ENCODE measurements at regions not wholly inside any gene's neighbourhood (a gene's known extent, or its start where the extent isn't known, plus 50 kb on each side); places are given as distances from the start of the nearest gene placed in this dataset.
"Not testable (repeated sequence)": the region's sequence is repeated elsewhere in the genome, so short reads cannot be mapped to it uniquely, and the experiment has no call there.

DNA sequence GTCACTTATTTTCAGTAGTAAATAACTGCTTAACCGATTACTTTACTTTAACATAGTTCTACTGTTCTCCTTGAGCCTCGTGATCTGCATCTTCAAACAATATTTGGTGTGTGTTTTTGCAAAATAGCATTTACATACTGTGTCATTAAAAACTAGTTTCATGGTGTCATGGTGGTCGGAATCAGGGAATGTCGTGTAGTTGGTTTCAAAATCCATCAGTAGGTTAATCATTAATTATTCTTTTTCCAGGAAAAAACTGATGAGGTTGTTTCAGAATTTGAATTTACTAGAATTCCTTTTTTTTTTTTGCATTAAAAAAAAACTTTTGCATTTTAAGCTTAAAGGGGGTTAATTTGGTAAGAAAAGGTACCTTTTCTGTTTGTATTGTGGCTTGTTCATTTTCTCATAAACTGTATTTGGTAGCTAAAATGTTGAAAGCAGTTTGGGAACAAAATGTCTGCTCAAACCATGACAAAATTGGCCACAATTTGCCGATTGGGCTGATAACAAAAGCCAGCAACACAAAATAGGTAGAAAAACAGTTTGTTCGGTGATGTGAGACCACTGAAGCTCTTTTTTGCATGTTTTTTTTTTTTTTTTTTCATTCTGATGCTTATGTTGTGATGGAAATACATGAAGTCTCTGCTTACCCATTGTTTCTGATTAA is 234.9 kb upstream of the PLGLB2 start:
- peaks cover 52% of the 10 kb centered on the region for H3K4me1 Mint-ChIP-seq (ENCODE audit: low read depth)
- H3K27ac Mint-ChIP-seq = peak overlapping the region; percentile 89
- H3K36me3 Mint-ChIP-seq (ENCODE audit: low read depth) = peaks cover 10% of the 10 kb centered on the region
- H3K4me3 Mint-ChIP-seq = peak overlapping the region; percentile 62
- not testable (repeated sequence) for H3K27me3 Mint-ChIP-seq, H3K9me3 Mint-ChIP-seq

DNA sequence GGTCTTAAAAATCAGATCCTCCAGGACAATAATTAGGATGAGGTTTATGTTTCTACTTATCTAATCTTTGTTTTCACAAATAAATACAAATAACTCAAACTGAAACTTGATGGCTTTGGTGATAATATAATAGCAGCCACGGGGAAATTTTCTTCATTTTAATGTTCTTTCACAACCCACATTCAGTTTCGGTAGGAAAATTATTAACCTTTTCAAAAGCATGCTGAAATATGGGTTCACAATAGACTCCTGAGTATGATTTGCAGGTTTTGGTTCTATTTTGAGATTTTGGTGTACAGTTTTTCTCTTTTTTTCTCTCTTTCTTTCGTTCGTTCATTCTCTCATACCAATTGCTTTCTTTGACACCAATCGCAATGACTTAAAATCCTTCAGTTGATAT is 233.9 kb upstream of the PLGLB2 start:
- H3K9me3 Mint-ChIP-seq, H3K4me3 Mint-ChIP-seq, H3K27me3 Mint-ChIP-seq, H3K27ac Mint-ChIP-seq: not testable (repeated sequence)
- Mint-ChIP-seq H3K36me3 (ENCODE audit: low read depth) (peaks cover 17% of the 10 kb centered on the region), H3K4me1 (ENCODE audit: low read depth) (peaks cover 49% of the 10 kb centered on the region)

- not testable (repeated sequence) for H3K4me3 Mint-ChIP-seq, H3K27ac Mint-ChIP-seq, H3K27me3 Mint-ChIP-seq, H3K9me3 Mint-ChIP-seq
- Mint-ChIP-seq H3K36me3 (ENCODE audit: low read depth) (peaks cover 17% of the 10 kb centered on the region), H3K4me1 (ENCODE audit: low read depth) (peaks cover 52% of the 10 kb centered on the region)
Measured at GRCh38 chr2:87514515-87514914, 233.4 kb upstream of the PLGLB2 start.

- Mint-ChIP-seq H3K36me3 (ENCODE audit: low read depth) (peaks cover 17% of the 10 kb centered on the region), H3K4me1 (ENCODE audit: low read depth) (peaks cover 55% of the 10 kb centered on the region)
Measured at GRCh38 chr2:87515226-87515625, 232.7 kb upstream of the PLGLB2 start.

GRCh38 chr2:87515875-87516274 is 232.0 kb upstream of the PLGLB2 start:
- not testable (repeated sequence) for H3K4me3 Mint-ChIP-seq, H3K27me3 Mint-ChIP-seq, H3K27ac Mint-ChIP-seq

More at GRCh38 chr2:87515226-87515625, 232.7 kb upstream of the PLGLB2 start:
- Mint-ChIP-seq H3K27ac (peak overlapping the region; percentile 96), H3K4me3 (peak overlapping the region; percentile 67)
- H3K9me3 Mint-ChIP-seq, H3K27me3 Mint-ChIP-seq: not testable (repeated sequence)

DNA sequence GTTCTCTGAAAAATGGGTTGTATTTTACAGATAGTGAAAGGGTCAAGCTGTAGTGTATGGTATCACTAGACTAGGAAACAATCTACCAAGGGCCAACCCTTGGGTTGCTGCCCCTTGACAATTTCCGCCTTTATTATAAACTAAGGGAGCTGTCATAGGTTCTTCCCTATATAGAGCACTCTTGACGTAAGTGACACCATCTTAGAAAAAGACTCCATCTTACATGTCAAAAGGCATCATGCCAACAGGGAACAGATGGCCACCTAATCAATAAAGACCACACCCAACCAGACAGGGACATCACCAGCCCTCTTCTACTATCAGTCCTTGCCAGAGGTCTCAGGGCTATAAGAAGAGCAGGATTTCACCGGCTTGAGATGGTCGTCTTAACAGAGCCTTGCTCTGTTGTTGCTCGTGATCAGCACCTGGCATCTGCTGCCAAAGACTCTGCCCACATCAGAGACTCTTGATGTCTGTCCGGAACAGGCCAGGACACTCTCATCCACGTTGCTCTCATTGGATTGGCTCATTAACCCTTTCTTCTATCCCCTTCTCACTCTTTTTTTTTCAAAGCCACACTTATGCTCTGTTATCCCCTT is 231.4 kb upstream of the PLGLB2 start:
- Mint-ChIP-seq H3K4me3 (peak overlapping the region; percentile 47), H3K4me1 (ENCODE audit: low read depth) (peaks cover 57% of the 10 kb centered on the region), H3K36me3 (ENCODE audit: low read depth) (peaks cover 17% of the 10 kb centered on the region), H3K27ac (peak overlapping the region; percentile 94)
- not testable (repeated sequence) for H3K27me3 Mint-ChIP-seq, H3K9me3 Mint-ChIP-seq

More at GRCh38 chr2:87515875-87516274, 232.0 kb upstream of the PLGLB2 start:
- not testable (repeated sequence) for H3K9me3 Mint-ChIP-seq
- Mint-ChIP-seq H3K4me1 (ENCODE audit: low read depth) (peaks cover 55% of the 10 kb centered on the region), H3K36me3 (ENCODE audit: low read depth) (peaks cover 17% of the 10 kb centered on the region)

DNA sequence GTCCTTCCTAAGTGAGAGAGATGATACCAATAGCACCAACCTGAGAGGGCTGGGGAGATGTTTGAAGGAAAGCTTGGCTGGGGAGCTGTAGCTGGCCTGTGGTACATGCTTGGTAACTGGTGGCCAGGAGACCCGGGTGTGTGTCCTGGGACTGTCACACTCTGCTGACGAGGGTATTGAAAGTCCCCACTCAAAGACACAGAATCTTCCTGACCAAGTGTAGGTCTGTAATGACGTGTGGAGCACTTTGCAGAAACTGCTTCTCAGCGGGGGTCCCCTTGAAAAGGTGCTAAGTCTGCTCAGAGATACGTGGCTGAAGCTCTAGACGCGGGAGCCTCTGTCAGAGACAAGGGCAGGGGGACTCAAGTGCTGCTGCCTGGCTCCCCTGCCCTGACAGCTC is 230.4 kb upstream of the PLGLB2 start:
- H3K27me3 Mint-ChIP-seq, H3K9me3 Mint-ChIP-seq: not testable (repeated sequence)
- H3K4me1 Mint-ChIP-seq (ENCODE audit: low read depth) = peaks cover 65% of the 10 kb centered on the region
- peak overlapping the region; percentile 44 for H3K4me3 Mint-ChIP-seq
- H3K27ac Mint-ChIP-seq = peak overlapping the region; percentile 94
- H3K36me3 Mint-ChIP-seq (ENCODE audit: low read depth) = peaks cover 25% of the 10 kb centered on the region

GRCh38 chr2:87518066-87518465 is 229.8 kb upstream of the PLGLB2 start:
- H3K4me3 Mint-ChIP-seq = peak overlapping the region; percentile 37
- H3K9me3 Mint-ChIP-seq = not testable (repeated sequence)

DNA sequence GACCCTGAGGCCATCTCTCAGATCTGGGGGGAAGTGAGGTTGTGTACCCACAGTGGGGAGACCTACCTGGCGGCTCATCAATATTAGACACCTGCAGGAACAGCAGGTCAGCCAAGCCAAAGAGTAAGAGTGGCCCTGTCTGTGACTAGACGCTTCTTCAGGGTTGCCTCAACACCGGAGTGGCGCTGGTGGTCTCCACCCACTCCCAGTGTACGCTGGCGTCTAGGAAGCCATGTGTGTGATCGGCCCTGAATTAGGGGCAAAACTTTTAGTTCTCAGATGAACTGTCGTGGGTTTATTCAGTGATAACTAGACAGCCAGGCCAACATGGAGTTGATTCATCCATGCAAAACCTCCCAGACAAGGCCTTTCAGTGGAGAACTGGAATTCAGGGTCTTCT is 229.3 kb upstream of the PLGLB2 start:
- H3K36me3 Mint-ChIP-seq (ENCODE audit: low read depth) = peaks cover 35% of the 10 kb centered on the region
- not testable (repeated sequence) for H3K9me3 Mint-ChIP-seq, H3K27me3 Mint-ChIP-seq
- peak overlapping the region; percentile 92 for H3K27ac Mint-ChIP-seq
- H3K4me3 Mint-ChIP-seq = peak overlapping the region; percentile 35
- peaks cover 69% of the 10 kb centered on the region for H3K4me1 Mint-ChIP-seq (ENCODE audit: low read depth)

More at GRCh38 chr2:87518066-87518465, 229.8 kb upstream of the PLGLB2 start:
- Mint-ChIP-seq H3K36me3 (ENCODE audit: low read depth) (peaks cover 31% of the 10 kb centered on the region), H3K27ac (peak overlapping the region; percentile 92), H3K4me1 (ENCODE audit: low read depth) (peaks cover 64% of the 10 kb centered on the region)
- not testable (repeated sequence) for H3K27me3 Mint-ChIP-seq

- not testable (repeated sequence) for H3K27ac Mint-ChIP-seq
- peaks cover 73% of the 10 kb centered on the region for H3K4me1 Mint-ChIP-seq (ENCODE audit: low read depth)
Measured at GRCh38 chr2:87519158-87520011, 228.5 kb upstream of the PLGLB2 start.

DNA sequence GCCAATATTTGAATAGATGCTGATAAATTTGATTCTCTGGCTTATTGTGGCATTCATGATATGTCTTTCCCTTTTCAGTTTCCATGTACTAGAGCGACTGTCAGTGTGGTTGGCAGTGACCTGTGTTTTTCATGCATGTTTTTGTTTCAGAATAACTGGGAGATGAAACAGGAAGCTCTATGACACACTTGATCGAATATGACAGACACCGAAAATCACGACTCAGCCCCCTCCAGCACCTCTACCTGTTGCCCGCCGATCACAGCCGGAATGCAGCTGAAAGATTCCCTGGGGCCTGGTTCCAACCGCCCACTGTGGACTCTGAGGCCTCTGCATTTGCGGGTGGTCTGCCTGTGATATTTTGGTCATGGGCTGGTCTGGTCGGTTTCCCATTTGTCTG is 226.8 kb upstream of the PLGLB2 start:
- H3K4me3 Mint-ChIP-seq = peak overlapping the region; percentile 18
- H3K9me3 Mint-ChIP-seq, H3K27me3 Mint-ChIP-seq: not testable (repeated sequence)
- H3K27ac Mint-ChIP-seq = peak overlapping the region; percentile 92
- peaks cover 70% of the 10 kb centered on the region for H3K4me1 Mint-ChIP-seq (ENCODE audit: low read depth)
- peaks cover 30% of the 10 kb centered on the region for H3K36me3 Mint-ChIP-seq (ENCODE audit: low read depth)

More at GRCh38 chr2:87519158-87520011, 228.5 kb upstream of the PLGLB2 start:
- H3K9me3 Mint-ChIP-seq, H3K27me3 Mint-ChIP-seq, H3K4me3 Mint-ChIP-seq: not testable (repeated sequence)
- peaks cover 35% of the 10 kb centered on the region for H3K36me3 Mint-ChIP-seq (ENCODE audit: low read depth)

- Mint-ChIP-seq H3K4me1 (ENCODE audit: low read depth) (peaks cover 66% of the 10 kb centered on the region), H3K27ac (peak overlapping the region; percentile 92), H3K4me3 (peak overlapping the region; percentile 18), H3K36me3 (ENCODE audit: low read depth) (peaks cover 30% of the 10 kb centered on the region)
- H3K9me3 Mint-ChIP-seq, H3K27me3 Mint-ChIP-seq: not testable (repeated sequence)
Measured at GRCh38 chr2:87521489-87521888, 226.4 kb upstream of the PLGLB2 start.

DNA sequence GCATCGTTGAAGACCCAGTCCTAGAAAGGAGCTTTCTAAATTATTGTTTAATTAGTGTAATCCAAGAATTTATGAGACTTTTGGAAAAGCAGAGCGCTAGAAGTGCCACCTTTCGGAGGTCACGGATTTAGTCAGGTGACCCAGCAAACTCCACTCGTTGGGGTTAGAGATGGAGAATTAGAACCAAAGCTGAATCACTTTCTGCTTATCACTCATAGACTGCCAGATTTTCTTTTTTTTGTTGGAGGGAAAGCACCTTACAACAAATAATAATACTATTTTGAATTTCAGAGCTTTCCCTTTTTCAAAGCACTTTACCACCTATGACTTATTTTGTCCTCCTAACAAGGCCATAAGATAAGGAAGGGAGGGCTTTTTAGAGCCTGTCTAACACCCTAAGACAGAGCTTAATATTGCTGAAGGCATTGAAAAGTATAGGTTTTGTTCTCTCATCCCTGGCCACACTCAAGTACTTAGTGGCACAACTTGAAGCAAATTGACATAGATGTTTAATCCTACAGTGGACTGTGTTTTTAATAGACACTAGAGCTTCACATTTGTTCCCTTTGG is 223.2 kb upstream of the PLGLB2 start:
- not testable (repeated sequence) for H3K4me3 Mint-ChIP-seq, H3K27me3 Mint-ChIP-seq, H3K9me3 Mint-ChIP-seq
- Mint-ChIP-seq H3K27ac (peak overlapping the region; percentile 96), H3K4me1 (ENCODE audit: low read depth) (peaks cover 43% of the 10 kb centered on the region), H3K36me3 (ENCODE audit: low read depth) (peaks cover 18% of the 10 kb centered on the region)

DNA sequence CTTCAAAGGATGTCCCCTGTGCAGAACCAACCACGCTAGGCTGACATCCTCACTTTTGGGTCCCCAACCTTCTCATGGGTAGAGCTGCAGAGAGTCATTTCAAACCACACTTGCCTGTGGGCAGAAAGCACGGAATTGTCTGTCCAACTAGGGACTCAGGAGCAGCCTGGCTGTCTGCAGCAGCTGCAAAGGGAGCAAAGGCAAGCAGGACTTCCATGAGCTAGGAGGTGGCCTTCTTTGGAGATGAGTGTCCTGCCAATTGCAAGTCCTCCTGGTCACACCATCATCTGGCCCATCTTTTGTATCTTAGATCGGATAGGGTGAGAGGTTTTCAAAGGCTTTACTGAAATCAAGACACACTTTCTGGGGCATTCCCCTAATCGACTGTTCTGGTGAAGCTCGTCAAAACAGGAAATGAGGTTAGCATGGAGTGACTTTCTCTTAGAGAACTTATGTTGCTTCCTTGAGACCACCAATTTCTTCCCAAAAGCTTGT is 222.3 kb upstream of the PLGLB2 start:
- Mint-ChIP-seq H3K27ac (peak overlapping the region; percentile 96), H3K4me1 (ENCODE audit: low read depth) (peaks cover 42% of the 10 kb centered on the region), H3K36me3 (ENCODE audit: low read depth) (peaks cover 18% of the 10 kb centered on the region)
- not testable (repeated sequence) for H3K4me3 Mint-ChIP-seq, H3K27me3 Mint-ChIP-seq, H3K9me3 Mint-ChIP-seq

DNA sequence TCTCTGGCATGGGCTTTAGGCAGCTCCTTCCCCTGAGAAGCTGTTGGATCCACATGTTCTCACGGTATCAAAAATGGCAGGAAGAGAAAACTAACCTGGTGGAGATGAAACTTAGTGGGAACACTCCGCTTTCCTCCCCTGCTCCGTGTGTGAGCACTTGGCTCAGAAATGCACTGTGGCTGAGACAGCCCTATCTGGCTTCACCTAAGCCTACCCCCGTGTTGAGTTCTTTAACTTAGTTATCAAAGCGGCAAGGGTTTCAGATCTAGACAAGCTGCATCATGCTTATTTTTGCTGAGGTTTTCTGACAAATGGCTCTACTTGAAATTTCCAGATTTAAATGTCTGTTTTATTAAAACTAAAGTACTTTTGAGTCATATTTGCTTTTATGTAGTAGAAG is 221.6 kb upstream of the PLGLB2 start:
- peaks cover 18% of the 10 kb centered on the region for H3K36me3 Mint-ChIP-seq (ENCODE audit: low read depth)
- H3K27ac Mint-ChIP-seq, H3K27me3 Mint-ChIP-seq, H3K4me3 Mint-ChIP-seq, H3K9me3 Mint-ChIP-seq: not testable (repeated sequence)
- peaks cover 41% of the 10 kb centered on the region for H3K4me1 Mint-ChIP-seq (ENCODE audit: low read depth)
